ENCODE measurements at regions not wholly inside any gene's neighbourhood (a gene's known extent, or its start where the extent isn't known, plus 50 kb on each side); places are given as distances from the start of the nearest gene placed in this dataset.

- TF ChIP-seq CTCF (IDR thresholded peaks at IDR 0.05) (no peak), POLR2A (IDR thresholded peaks at IDR 0.05; ENCODE audit: low read depth) (no peak)
Measured at GRCh38 chr7:96899108-96899507, 106.2 kb upstream of the DLX6 start.

All from esophagus muscularis mucosa (tissue), 3 donors.